ENCODE measurements at regions not wholly inside any gene's neighbourhood (a gene's known extent, or its start where the extent isn't known, plus 50 kb on each side); places are given as distances from the start of the nearest gene placed in this dataset.
A peak's percentile ranks its signal among the peaks of the same experiment; 100 is the strongest.

GRCh38 chr3:191005790-191006189, 143.3 kb upstream of the GMNC start (continued):
- TF ChIP-seq EZH2 (IDR thresholded peaks at IDR 0.05; ENCODE audit: low read depth, unreplicated experiment) (no peak), ZNF114 (CRISPR knock-in tag; IDR thresholded peaks at IDR 0.05) (no peak), JUNB (IDR thresholded peaks at IDR 0.05; ENCODE audit: unreplicated experiment) (no peak), ZNF331 (CRISPR knock-in tag; IDR thresholded peaks at IDR 0.05; ENCODE audit: low read depth) (no peak), STAT1 (IDR thresholded peaks at IDR 0.05; ENCODE audit: unreplicated experiment) (no peak), EZH2phosphoT487 (IDR thresholded peaks at IDR 0.05; ENCODE audit: unreplicated experiment) (no peak), REST (IDR thresholded peaks at IDR 0.05; ENCODE audit: unreplicated experiment) (no peak)

GRCh38 chr3:191003742-191004141, 141.2 kb upstream of the GMNC start:
- H2AFZ ChIP-seq: no peak overlapping the region
- Mint-ChIP-seq H3K9me3 (no peaks in the 10 kb centered on the region), H3K4me3 (no peak overlapping the region), H3K27ac (0 out of 2 replicates have a peak overlapping the region, but pooled peaks have one; percentile 22), H3K36me3 (ENCODE audit: low read depth) (no peaks in the 10 kb centered on the region), H3K4me1 (peaks cover 8% of the 10 kb centered on the region; the same call in 2 of the 3 replicates), H3K27me3 (ENCODE audit: insufficient read depth, low read depth, poor library complexity) (no peaks in the 10 kb centered on the region)
- no peaks in the 10 kb centered on the region for H3K36me3 ChIP-seq (ENCODE audit: insufficient read depth)
- no peak for DNase-seq (ENCODE audit: low spot score)
- TF ChIP-seq EZH2 (IDR thresholded peaks at IDR 0.05; ENCODE audit: low read depth, unreplicated experiment) (no peak), EZH2phosphoT487 (IDR thresholded peaks at IDR 0.05; ENCODE audit: unreplicated experiment) (no peak), NANOG (IDR thresholded peaks at IDR 0.05; ENCODE audit: borderline replicate concordance) (no peak), REST (IDR thresholded peaks at IDR 0.05; ENCODE audit: unreplicated experiment) (no peak), CREB1 (CRISPR knock-in tag; IDR thresholded peaks at IDR 0.05; ENCODE audit: low read depth) (no peak), JUNB (IDR thresholded peaks at IDR 0.05; ENCODE audit: unreplicated experiment) (no peak), ZNF331 (CRISPR knock-in tag; IDR thresholded peaks at IDR 0.05; ENCODE audit: low read depth) (no peak)
- TF ChIP-seq, protein P1, sequence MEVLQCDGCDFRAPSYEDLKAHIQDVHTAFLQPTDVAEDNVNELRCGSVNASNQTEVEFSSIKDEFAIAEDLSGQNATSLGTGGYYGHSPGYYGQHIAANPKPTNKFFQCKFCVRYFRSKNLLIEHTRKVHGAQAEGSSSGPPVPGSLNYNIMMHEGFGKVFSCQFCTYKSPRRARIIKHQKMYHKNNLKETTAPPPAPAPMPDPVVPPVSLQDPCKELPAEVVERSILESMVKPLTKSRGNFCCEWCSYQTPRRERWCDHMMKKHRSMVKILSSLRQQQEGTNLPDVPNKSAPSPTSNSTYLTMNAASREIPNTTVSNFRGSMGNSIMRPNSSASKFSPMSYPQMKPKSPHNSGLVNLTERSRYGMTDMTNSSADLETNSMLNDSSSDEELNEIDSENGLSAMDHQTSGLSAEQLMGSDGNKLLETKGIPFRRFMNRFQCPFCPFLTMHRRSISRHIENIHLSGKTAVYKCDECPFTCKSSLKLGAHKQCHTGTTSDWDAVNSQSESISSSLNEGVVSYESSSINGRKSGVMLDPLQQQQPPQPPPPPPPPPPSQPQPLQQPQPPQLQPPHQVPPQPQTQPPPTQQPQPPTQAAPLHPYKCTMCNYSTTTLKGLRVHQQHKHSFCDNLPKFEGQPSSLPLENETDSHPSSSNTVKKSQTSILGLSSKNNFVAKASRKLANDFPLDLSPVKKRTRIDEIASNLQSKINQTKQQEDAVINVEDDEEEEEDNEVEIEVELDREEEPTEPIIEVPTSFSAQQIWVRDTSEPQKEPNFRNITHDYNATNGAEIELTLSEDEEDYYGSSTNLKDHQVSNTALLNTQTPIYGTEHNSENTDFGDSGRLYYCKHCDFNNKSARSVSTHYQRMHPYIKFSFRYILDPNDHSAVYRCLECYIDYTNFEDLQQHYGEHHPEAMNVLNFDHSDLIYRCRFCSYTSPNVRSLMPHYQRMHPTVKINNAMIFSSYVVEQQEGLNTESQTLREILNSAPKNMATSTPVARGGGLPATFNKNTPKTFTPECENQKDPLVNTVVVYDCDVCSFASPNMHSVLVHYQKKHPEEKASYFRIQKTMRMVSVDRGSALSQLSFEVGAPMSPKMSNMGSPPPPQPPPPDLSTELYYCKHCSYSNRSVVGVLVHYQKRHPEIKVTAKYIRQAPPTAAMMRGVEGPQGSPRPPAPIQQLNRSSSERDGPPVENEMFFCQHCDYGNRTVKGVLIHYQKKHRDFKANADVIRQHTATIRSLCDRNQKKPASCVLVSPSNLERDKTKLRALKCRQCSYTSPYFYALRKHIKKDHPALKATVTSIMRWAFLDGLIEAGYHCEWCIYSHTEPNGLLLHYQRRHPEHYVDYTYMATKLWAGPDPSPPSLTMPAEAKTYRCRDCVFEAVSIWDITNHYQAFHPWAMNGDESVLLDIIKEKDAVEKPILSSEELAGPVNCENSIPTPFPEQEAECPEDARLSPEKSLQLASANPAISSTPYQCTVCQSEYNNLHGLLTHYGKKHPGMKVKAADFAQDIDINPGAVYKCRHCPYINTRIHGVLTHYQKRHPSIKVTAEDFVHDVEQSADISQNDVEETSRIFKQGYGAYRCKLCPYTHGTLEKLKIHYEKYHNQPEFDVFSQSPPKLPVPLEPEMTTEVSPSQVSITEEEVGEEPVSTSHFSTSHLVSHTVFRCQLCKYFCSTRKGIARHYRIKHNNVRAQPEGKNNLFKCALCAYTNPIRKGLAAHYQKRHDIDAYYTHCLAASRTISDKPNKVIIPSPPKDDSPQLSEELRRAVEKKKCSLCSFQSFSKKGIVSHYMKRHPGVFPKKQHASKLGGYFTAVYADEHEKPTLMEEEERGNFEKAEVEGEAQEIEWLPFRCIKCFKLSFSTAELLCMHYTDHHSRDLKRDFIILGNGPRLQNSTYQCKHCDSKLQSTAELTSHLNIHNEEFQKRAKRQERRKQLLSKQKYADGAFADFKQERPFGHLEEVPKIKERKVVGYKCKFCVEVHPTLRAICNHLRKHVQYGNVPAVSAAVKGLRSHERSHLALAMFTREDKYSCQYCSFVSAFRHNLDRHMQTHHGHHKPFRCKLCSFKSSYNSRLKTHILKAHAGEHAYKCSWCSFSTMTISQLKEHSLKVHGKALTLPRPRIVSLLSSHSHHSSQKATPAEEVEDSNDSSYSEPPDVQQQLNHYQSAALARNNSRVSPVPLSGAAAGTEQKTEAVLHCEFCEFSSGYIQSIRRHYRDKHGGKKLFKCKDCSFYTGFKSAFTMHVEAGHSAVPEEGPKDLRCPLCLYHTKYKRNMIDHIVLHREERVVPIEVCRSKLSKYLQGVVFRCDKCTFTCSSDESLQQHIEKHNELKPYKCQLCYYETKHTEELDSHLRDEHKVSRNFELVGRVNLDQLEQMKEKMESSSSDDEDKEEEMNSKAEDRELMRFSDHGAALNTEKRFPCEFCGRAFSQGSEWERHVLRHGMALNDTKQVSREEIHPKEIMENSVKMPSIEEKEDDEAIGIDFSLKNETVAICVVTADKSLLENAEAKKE (CRISPR knock-in tag; IDR thresholded peaks at IDR 0.05): no peak
- no peaks in the 10 kb centered on the region for H3K79me2 ChIP-seq (replicated peaks; ENCODE audit: insufficient read depth)
- H3K9me2 ChIP-seq (ENCODE audit: insufficient read depth): no peaks in the 10 kb centered on the region
- H3K4me2 ChIP-seq: no peak overlapping the region
- no peaks in the 10 kb centered on the region for H3F3A ChIP-seq (replicated peaks; ENCODE audit: low read depth)
- no peaks in the 10 kb centered on the region for H3K27me3 ChIP-seq (ENCODE audit: insufficient read depth)
- no peaks in the 10 kb centered on the region; the same call in 1 of the 2 replicates for H3K4me1 ChIP-seq (ENCODE audit: insufficient read depth)
- no peak overlapping the region for H3K27ac ChIP-seq (ENCODE audit: low read depth)
- ATAC-seq: no peak
- no peak overlapping the region for H3K4me3 ChIP-seq
- no peaks in the 10 kb centered on the region for H4K20me1 ChIP-seq (replicated peaks; ENCODE audit: insufficient read depth)

All from GM23338 (cell line).